ENCODE measurements at regions not wholly inside any gene's neighbourhood (a gene's known extent, or its start where the extent isn't known, plus 50 kb on each side); places are given as distances from the start of the nearest gene placed in this dataset.

DNA sequence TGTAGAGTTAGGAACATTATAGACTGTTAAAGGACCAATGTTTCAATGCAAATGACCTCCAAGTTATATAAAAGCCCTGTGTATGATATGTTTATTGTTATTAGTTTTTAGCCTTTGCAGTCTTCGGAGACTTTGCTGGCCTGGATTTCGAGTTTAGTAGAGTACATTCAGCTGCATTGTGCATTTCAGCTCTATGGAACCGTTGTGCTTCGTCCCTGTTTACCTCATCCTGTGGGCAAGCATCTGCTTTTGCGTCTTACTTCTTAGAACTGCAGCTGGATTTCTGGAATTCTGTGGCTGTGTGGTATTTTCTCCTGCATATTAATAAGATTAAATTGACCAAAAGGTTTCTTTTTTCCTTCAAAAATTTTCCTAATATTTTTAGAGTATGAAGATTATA lies 138.6 kb downstream of the KCNRG start:
- TF ChIP-seq, protein P1, sequence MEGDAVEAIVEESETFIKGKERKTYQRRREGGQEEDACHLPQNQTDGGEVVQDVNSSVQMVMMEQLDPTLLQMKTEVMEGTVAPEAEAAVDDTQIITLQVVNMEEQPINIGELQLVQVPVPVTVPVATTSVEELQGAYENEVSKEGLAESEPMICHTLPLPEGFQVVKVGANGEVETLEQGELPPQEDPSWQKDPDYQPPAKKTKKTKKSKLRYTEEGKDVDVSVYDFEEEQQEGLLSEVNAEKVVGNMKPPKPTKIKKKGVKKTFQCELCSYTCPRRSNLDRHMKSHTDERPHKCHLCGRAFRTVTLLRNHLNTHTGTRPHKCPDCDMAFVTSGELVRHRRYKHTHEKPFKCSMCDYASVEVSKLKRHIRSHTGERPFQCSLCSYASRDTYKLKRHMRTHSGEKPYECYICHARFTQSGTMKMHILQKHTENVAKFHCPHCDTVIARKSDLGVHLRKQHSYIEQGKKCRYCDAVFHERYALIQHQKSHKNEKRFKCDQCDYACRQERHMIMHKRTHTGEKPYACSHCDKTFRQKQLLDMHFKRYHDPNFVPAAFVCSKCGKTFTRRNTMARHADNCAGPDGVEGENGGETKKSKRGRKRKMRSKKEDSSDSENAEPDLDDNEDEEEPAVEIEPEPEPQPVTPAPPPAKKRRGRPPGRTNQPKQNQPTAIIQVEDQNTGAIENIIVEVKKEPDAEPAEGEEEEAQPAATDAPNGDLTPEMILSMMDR (conservative IDR thresholded peaks at IDR 0.05; ENCODE audit: low read depth, low read length) = no peak
- H3K4me3 ChIP-seq (ENCODE audit: low read depth, low read length) = no peak overlapping the region
- DNase-seq (ENCODE audit: low read depth) = no peak

DNA sequence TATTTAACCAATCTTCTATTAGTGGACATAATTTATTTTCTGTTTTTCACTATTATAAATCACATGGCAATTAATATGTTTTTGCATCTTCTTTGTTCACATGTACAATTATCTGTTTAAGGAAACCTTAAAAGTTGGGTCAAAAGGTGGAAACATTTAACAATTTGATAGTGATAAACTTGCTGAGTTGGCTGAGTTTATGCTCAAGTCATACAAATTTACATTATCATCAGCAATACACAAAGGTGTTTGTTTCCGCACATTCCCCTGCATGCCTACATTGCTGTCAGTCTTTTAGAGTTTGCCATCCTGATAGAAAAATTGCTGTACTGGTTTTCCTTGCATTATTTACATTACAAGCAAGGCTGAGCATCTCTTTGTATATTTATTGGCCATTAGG lies 139.5 kb downstream of the KCNRG start:
- TF ChIP-seq, protein P1 (conservative IDR thresholded peaks at IDR 0.05; ENCODE audit: low read depth, low read length) = no peak
- no peak overlapping the region for H3K4me3 ChIP-seq (ENCODE audit: low read depth, low read length)
- no peak for DNase-seq (ENCODE audit: low read depth)

DNA sequence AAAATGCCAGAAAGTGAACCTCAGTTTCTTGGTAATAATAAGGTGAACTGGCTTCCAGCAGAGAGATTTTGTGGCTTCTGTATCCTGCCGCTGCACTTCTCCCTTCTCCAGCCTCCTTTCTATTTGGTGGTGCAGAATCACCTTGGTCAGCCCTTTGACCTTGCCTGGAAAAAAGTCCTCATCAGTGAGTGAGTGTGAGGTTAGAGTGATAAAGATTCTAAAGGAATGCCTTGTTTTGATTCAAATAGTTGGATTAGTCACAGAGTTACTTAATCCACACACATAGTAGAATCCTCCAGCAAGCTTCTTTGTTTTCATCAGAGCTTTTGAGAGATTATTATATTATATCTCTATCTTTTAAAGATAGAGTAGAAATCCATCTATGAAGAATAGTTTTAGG lies 140.9 kb downstream of the KCNRG start:
- no peak overlapping the region for H3K4me3 ChIP-seq (ENCODE audit: low read depth, low read length)
- no peak for DNase-seq (ENCODE audit: low read depth)
- TF ChIP-seq, protein P1 (conservative IDR thresholded peaks at IDR 0.05; ENCODE audit: low read depth, low read length) = no peak

DNA sequence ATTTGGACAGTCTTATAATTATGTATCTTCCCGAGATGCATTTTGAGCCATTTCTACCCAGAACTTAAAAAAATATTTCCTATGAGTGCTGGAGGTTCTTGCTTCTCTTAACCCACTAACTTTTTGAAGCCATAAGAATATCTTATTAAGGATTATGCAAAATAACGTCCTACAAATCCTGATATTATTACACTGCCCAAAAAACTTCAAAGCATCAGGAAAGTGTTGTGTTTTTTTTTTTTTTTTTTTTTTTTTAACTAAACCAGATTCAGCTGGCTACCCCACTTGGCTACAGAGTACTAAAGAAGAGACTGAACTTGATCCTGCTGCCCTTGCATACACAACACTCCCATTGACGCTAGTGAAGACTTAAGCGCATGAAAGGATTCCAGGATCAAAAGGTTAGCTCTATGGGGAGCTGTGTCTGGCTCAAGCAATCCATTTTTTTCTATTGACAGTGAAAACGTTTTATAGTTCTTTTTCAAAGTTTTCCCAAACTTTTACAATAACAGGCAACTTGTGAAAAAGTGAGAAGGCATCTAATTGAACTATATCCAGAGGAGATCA lies 141.4 kb downstream of the KCNRG start:
- TF ChIP-seq, protein P1 (conservative IDR thresholded peaks at IDR 0.05; ENCODE audit: low read depth, low read length) = no peak
- no peak for DNase-seq (ENCODE audit: low read depth)
- H3K4me3 ChIP-seq (ENCODE audit: low read depth, low read length) = no peak overlapping the region

DNA sequence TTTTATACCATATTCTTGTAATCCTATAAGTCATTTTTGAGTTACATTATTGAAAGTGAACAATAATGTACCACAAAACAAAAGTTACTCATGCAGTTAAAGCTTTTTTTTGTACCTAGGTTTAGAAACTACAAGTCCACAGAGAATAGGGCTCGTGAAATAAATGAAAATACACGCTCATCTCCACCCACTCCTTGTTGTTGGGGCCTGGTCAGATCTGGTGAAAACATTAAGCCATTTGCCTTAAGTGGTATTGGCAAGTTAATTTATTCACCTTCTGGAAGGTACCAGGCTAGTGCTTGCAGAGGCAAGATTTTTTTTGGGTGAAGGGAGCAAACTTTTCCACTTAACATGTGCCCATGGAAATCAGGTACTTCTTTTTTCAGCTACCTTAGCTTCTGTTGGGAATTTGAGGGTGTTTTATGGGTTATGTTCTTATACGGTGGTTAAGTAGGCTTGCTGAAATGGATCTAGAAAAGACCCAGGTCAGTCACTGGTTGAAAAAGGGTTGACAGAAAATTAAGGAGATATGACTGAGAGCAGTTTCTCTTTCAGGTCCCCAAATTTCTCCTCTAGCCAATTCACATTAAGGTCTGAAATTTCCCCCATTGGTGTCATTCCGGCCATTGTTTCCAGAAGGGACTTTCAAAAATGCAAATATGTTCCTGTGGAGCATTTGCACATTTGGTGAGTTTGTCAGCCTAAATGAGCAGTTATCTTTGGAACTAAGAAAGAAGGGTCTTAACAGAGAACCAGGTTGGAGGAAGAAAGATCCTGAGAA lies 143.3 kb downstream of the KCNRG start:
- TF ChIP-seq, protein P1 (conservative IDR thresholded peaks at IDR 0.05; ENCODE audit: low read depth, low read length) = no peak
- DNase-seq (ENCODE audit: low read depth) = no peak
- H3K4me3 ChIP-seq (ENCODE audit: low read depth, low read length) = no peak overlapping the region

DNA sequence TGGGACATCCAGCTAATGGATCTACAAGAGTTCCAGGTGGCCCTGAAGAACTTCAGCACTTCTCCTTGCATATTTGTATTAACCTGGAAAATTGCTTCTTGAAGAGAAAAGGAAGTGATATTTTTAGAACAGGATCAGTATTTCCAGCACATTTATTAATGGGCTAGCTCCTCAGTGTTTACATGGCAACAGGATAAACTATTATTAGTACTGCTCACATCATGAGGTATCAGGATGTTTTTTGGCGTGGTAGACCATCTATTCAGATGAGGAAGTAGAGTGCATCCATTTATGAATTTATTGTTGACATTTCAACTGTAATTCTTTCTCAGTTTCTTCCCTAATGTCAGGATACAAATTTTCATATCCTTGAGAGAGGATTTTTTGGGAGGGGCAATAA lies 144.4 kb downstream of the KCNRG start:
- TF ChIP-seq, protein P1 (conservative IDR thresholded peaks at IDR 0.05; ENCODE audit: low read depth, low read length) = no peak
- no peak overlapping the region for H3K4me3 ChIP-seq (ENCODE audit: low read depth, low read length)
- no peak for DNase-seq (ENCODE audit: low read depth)

DNA sequence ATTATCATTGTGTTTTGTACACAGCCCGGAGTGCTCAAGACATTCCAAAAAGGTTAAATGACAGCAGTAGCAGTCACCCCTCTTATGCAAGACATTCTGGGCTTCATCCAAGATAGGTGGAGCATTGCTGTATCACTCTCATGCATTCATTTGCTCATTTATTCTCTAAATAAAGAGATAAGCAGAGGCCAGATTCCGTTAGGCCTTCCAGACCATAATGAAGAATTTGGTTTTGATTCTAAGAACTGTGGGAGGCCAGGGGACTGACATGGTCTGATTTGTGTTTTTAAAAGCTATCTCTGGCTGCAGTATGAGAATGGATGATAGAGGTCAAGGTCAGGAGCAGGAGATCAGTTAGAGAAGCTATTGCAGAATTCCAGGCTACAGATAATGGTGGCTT lies 145.8 kb downstream of the KCNRG start:
- TF ChIP-seq, protein P1 (conservative IDR thresholded peaks at IDR 0.05; ENCODE audit: low read depth, low read length) = no peak
- DNase-seq (ENCODE audit: low read depth) = no peak

More for the DNA sequence above, 145.8 kb downstream of the KCNRG start:
- H3K4me3 ChIP-seq (ENCODE audit: low read depth, low read length) = no peak overlapping the region

Data from epithelial cell of proximal tubule (primary cell).